CD8-positive, alpha-beta memory T cell (primary cell): ENCODE measurements at regions not wholly inside any gene's neighbourhood (a gene's known extent, or its start where the extent isn't known, plus 50 kb on each side); places are given as distances from the start of the nearest gene placed in this dataset.

ENCODE experiments used
- CTCF ChIA-PET: fragments of 350-600 bp; sonication (Branson Sonifier 250); formaldehyde crosslinking; loops from one replicate; lab custom pipeline; 2021; ENCODE audit warnings: antibody characterized with exemption; lab: Charles Lee
- POLR2A ChIA-PET: fragments of 350-600 bp; sonication (Branson Sonifier 250); formaldehyde crosslinking; loops from one replicate; lab custom pipeline; 2021; ENCODE audit warnings: antibody characterized with exemption; lab: Charles Lee
- DNase-seq, 5 donors: peaks; one replicate each; pipeline versions ENCODE4 v3.0.0 to v3.0.0-alpha.2; 2020 to 2022; ENCODE audit warnings: mixed read lengths in 1 of 5
- H3K27ac ChIP-seq: one replicate; pipeline ENCODE4 v1.7.0; 2013; ENCODE audit warnings: low read depth, mild to moderate bottlenecking, low read length, moderate library complexity
- H3K27me3 ChIP-seq: 2 replicates; pipeline ENCODE4 v1.7.0; 2013; ENCODE audit warnings: low read length, mild to moderate bottlenecking; ENCODE audit not compliant: insufficient read depth, poor library complexity, severe bottlenecking
- H3K36me3 ChIP-seq: 2 replicates; pipeline ENCODE4 v1.7.0; 2013; ENCODE audit warnings: mild to moderate bottlenecking, low read length, moderate library complexity; ENCODE audit not compliant: insufficient read depth
- H3K4me1 ChIP-seq: 2 replicates; pipeline ENCODE4 v1.7.0; 2013; ENCODE audit warnings: mild to moderate bottlenecking, low read length, moderate library complexity; ENCODE audit not compliant: insufficient read depth
- H3K4me3 ChIP-seq: 2 replicates; pipeline ENCODE4 v1.7.0; 2013; ENCODE audit warnings: mild to moderate bottlenecking, low read length
- H3K9me3 ChIP-seq: 2 replicates; pipeline ENCODE4 v1.7.0; 2013; ENCODE audit warnings: mild to moderate bottlenecking, low read length
- H3K27ac Mint-ChIP-seq, 8 donors: one replicate each; pipeline ENCODE4 v1.8.0; 2020 to 2021; ENCODE audit warnings: mixed read lengths in 8 of 8, mild to moderate bottlenecking in 6 of 8, inconsistent platforms in 3 of 8, moderate library complexity in 3 of 8
- H3K27me3 Mint-ChIP-seq, 2 donors: one replicate each; pipeline ENCODE4 v1.8.0; 2020 to 2021; ENCODE audit warnings: mixed read lengths in 2 of 2, mild to moderate bottlenecking in 1 of 2, moderate library complexity in 1 of 2
- H3K36me3 Mint-ChIP-seq, 3 donors: one replicate each; pipeline ENCODE4 v1.8.0; 2020 to 2021; ENCODE audit warnings: mixed read lengths in 3 of 3, inconsistent platforms in 1 of 3, mild to moderate bottlenecking in 1 of 3
- H3K4me1 Mint-ChIP-seq, 3 donors: one replicate each; pipeline ENCODE4 v1.8.0; 2020 to 2021; ENCODE audit warnings: mixed read lengths in 3 of 3, inconsistent platforms in 1 of 3, mild to moderate bottlenecking in 1 of 3
- H3K4me3 Mint-ChIP-seq, 7 donors: one replicate each; pipeline ENCODE4 v1.8.0; 2020 to 2021; ENCODE audit warnings: mixed read lengths in 7 of 7, mild to moderate bottlenecking in 6 of 7, moderate library complexity in 4 of 7, inconsistent platforms in 2 of 7
- H3K9me3 Mint-ChIP-seq, 5 donors: one replicate each; pipeline ENCODE4 v1.8.0; 2020 to 2022; ENCODE audit warnings: mixed read lengths in 5 of 5, mild to moderate bottlenecking in 3 of 5, moderate library complexity in 2 of 5, inconsistent platforms in 1 of 5

- Histone ChIP-seq H3K9me3 (no peaks in the 10 kb centered on the region), H3K36me3 (no peaks in the 10 kb centered on the region), H3K27ac (no peak overlapping the region), H3K27me3 (no peaks in the 10 kb centered on the region), H3K4me1 (no peaks in the 10 kb centered on the region), H3K4me3 (no peak overlapping the region)
- no peaks in the 10 kb centered on the region for H3K4me1 Mint-ChIP-seq
- POLR2A ChIA-PET = no interaction called here
- H3K4me3 Mint-ChIP-seq = no peak overlapping the region
- H3K27ac Mint-ChIP-seq = no peak overlapping the region
- H3K27me3 Mint-ChIP-seq = peaks cover 0 to 10% of the 10 kb centered on the region in 2 donors
- DNase-seq = no peak
- H3K36me3 Mint-ChIP-seq = no peaks in the 10 kb centered on the region
- H3K9me3 Mint-ChIP-seq = no peaks in the 10 kb centered on the region
- CTCF ChIA-PET = interaction anchor here (1.4 kb wide), 1 partner anchor 12 kb away, joined by 3 read pairs; no protein-coding TSS in a partner anchor
Measured at GRCh38 chr10:10630782-10631181, 386.9 kb upstream of the CELF2 start.

- H3K27ac Mint-ChIP-seq = no peak overlapping the region
- no peak overlapping the region for H3K4me3 Mint-ChIP-seq
- H3K4me1 Mint-ChIP-seq = no peaks in the 10 kb centered on the region
- peaks cover 0 to 4% (median 4%) of the 10 kb centered on the region in 3 donors for H3K36me3 Mint-ChIP-seq
- peaks cover 6 to 7% of the 10 kb centered on the region in 2 donors for H3K27me3 Mint-ChIP-seq
- Histone ChIP-seq H3K27ac (no peak overlapping the region), H3K9me3 (no peaks in the 10 kb centered on the region), H3K4me1 (no peaks in the 10 kb centered on the region), H3K4me3 (no peak overlapping the region), H3K27me3 (no peaks in the 10 kb centered on the region), H3K36me3 (no peaks in the 10 kb centered on the region)
- H3K9me3 Mint-ChIP-seq = no peaks in the 10 kb centered on the region
- ChIA-PET POLR2A (no interaction called here), CTCF (interaction anchor here (0.8 kb wide), 1 partner anchor 12 kb away, joined by 3 read pairs; no protein-coding TSS in a partner anchor)
- DNase-seq = no peak
Measured at GRCh38 chr10:10642189-10642588, 375.5 kb upstream of the CELF2 start.

- peaks cover 0 to 4% (median 4%) of the 10 kb centered on the region in 3 donors for H3K36me3 Mint-ChIP-seq
- no peaks in the 10 kb centered on the region for H3K4me1 Mint-ChIP-seq
- POLR2A ChIA-PET = no interaction called here
- H3K27ac Mint-ChIP-seq = no peak overlapping the region
- H3K27me3 ChIP-seq = no peaks in the 10 kb centered on the region
- CTCF ChIA-PET = interaction anchor here (0.8 kb wide), 1 partner anchor 12 kb away, joined by 3 read pairs; no protein-coding TSS in a partner anchor
- no peak for DNase-seq
- H3K36me3 ChIP-seq = no peaks in the 10 kb centered on the region
- no peaks in the 10 kb centered on the region for H3K9me3 ChIP-seq
- H3K9me3 Mint-ChIP-seq = no peaks in the 10 kb centered on the region
- H3K27me3 Mint-ChIP-seq = peaks cover 6 to 8% of the 10 kb centered on the region in 2 donors
- H3K4me3 Mint-ChIP-seq = no peak overlapping the region
- H3K4me3 ChIP-seq = no peak overlapping the region
- no peaks in the 10 kb centered on the region for H3K4me1 ChIP-seq
- no peak overlapping the region for H3K27ac ChIP-seq
Measured at GRCh38 chr10:10642751-10643150, 374.9 kb upstream of the CELF2 start.

GRCh38 chr10:10644008-10644646, 373.5 kb upstream of the CELF2 start:
- DNase-seq = no peak
- H3K4me3 Mint-ChIP-seq = no peak overlapping the region
- Histone ChIP-seq H3K4me3 (no peak overlapping the region), H3K36me3 (no peaks in the 10 kb centered on the region), H3K27me3 (no peaks in the 10 kb centered on the region), H3K27ac (no peak overlapping the region), H3K9me3 (no peaks in the 10 kb centered on the region), H3K4me1 (no peaks in the 10 kb centered on the region)
- ChIA-PET CTCF (no interaction called here), POLR2A (no interaction called here)
- H3K27ac Mint-ChIP-seq = no peak overlapping the region
- no peaks in the 10 kb centered on the region for H3K4me1 Mint-ChIP-seq
- peaks cover 8 to 14% of the 10 kb centered on the region in 2 donors for H3K27me3 Mint-ChIP-seq
- H3K36me3 Mint-ChIP-seq = peaks cover 0 to 4% (median 4%) of the 10 kb centered on the region in 3 donors
- H3K9me3 Mint-ChIP-seq = peaks cover 0 to 2% (median 0%) of the 10 kb centered on the region in 5 donors

- H3K27ac ChIP-seq = no peak overlapping the region
- no peak overlapping the region for H3K4me3 ChIP-seq
- H3K27me3 ChIP-seq = no peaks in the 10 kb centered on the region
- no peaks in the 10 kb centered on the region for H3K9me3 ChIP-seq
- peaks cover 0 to 4% (median 4%) of the 10 kb centered on the region in 3 donors for H3K36me3 Mint-ChIP-seq
- H3K27ac Mint-ChIP-seq = no peak overlapping the region
- no peak for DNase-seq
- H3K4me3 Mint-ChIP-seq = no peak overlapping the region
- H3K4me1 Mint-ChIP-seq = no peaks in the 10 kb centered on the region
- POLR2A ChIA-PET = no interaction called here
- no peaks in the 10 kb centered on the region for H3K4me1 ChIP-seq
- CTCF ChIA-PET = no interaction called here
- no peaks in the 10 kb centered on the region for H3K36me3 ChIP-seq
- H3K27me3 Mint-ChIP-seq = peaks cover 8 to 14% of the 10 kb centered on the region in 2 donors
- H3K9me3 Mint-ChIP-seq = peaks cover 0 to 2% (median 0%) of the 10 kb centered on the region in 5 donors
Measured at GRCh38 chr10:10644676-10645385, 372.8 kb upstream of the CELF2 start.

GRCh38 chr10:10647331-10647730, 370.3 kb upstream of the CELF2 start:
- peaks cover 0 to 4% (median 0%) of the 10 kb centered on the region in 3 donors for H3K36me3 Mint-ChIP-seq
- POLR2A ChIA-PET = no interaction called here

GRCh38 chr10:10657139-10657760, 360.4 kb upstream of the CELF2 start:
- Histone ChIP-seq H3K36me3 (no peaks in the 10 kb centered on the region), H3K4me1 (no peaks in the 10 kb centered on the region), H3K9me3 (no peaks in the 10 kb centered on the region), H3K27ac (no peak overlapping the region), H3K4me3 (no peak overlapping the region), H3K27me3 (no peaks in the 10 kb centered on the region)
- Mint-ChIP-seq H3K4me3 (no peak overlapping the region), H3K36me3 (no peaks in the 10 kb centered on the region), H3K9me3 (peaks cover 0 to 5% (median 0%) of the 10 kb centered on the region in 5 donors), H3K27me3 (peaks cover 3% of the 10 kb centered on the region in 2 donors), H3K27ac (no peak overlapping the region), H3K4me1 (no peaks in the 10 kb centered on the region)
- ChIA-PET CTCF (no interaction called here), POLR2A (no interaction called here)
- no peak for DNase-seq

More at GRCh38 chr10:10647331-10647730, 370.3 kb upstream of the CELF2 start:
- Histone ChIP-seq H3K27me3 (no peaks in the 10 kb centered on the region), H3K36me3 (no peaks in the 10 kb centered on the region), H3K4me3 (no peak overlapping the region), H3K4me1 (no peaks in the 10 kb centered on the region), H3K27ac (no peak overlapping the region), H3K9me3 (no peaks in the 10 kb centered on the region)
- Mint-ChIP-seq H3K27me3 (peaks cover 8 to 14% of the 10 kb centered on the region in 2 donors), H3K27ac (no peak overlapping the region), H3K9me3 (peaks cover 0 to 2% (median 0%) of the 10 kb centered on the region in 5 donors), H3K4me1 (no peaks in the 10 kb centered on the region), H3K4me3 (no peak overlapping the region)
- DNase-seq = no peak
- CTCF ChIA-PET = no interaction called here
